NT2/D1 (cell line): ENCODE measurements at regions not wholly inside any gene's neighbourhood (a gene's known extent, or its start where the extent isn't known, plus 50 kb on each side); places are given as distances from the start of the nearest gene placed in this dataset.

ENCODE experiments used
- DNase-seq: peaks from one replicate; pipeline ENCODE4 v3.0.0-alpha.2; 2011; ENCODE audit warnings: low read depth, low spot score
- H3K27me3 ChIP-seq: 2 replicates; pipeline ENCODE4 v1.6.0; 2011; ENCODE audit warnings: mild to moderate bottlenecking; ENCODE audit not compliant: insufficient read length, insufficient read depth
- H3K36me3 ChIP-seq: 2 replicates; pipeline ENCODE4 v1.6.1; 2011; ENCODE audit warnings: mild to moderate bottlenecking, low read length, mixed read lengths; ENCODE audit not compliant: insufficient read depth, insufficient read length
- H3K4me1 ChIP-seq: 2 replicates; pipeline ENCODE4 v1.5.1; 2011; ENCODE audit not compliant: insufficient read depth, insufficient read length
- H3K4me3 ChIP-seq: 2 replicates; pipeline ENCODE4 v1.5.1; 2011; ENCODE audit warnings: low read depth; ENCODE audit not compliant: insufficient read length
- H3K9ac ChIP-seq: 2 replicates; pipeline ENCODE4 v1.6.0; 2011; ENCODE audit warnings: low read depth; ENCODE audit not compliant: insufficient read length
- H3K9me3 ChIP-seq: 2 replicates; pipeline ENCODE4 v1.5.1; 2011; ENCODE audit warnings: mild to moderate bottlenecking, low read length; ENCODE audit not compliant: insufficient read depth
- SUZ12 ChIP-seq: IDR thresholded peaks from 2 replicates; pipeline ENCODE4 v1.6.1; 2011; ENCODE audit not compliant: insufficient read length, insufficient read depth; ENCODE audit errors: extremely low read depth
- YY1 ChIP-seq: IDR thresholded peaks from 2 replicates; pipeline ENCODE4 v1.6.1; 2011; ENCODE audit not compliant: insufficient read length, insufficient read depth
- ZNF274 ChIP-seq: IDR thresholded peaks from 2 replicates; pipeline ENCODE4 v1.6.1; 2011; ENCODE audit warnings: mild to moderate bottlenecking, low read depth, low read length

DNA sequence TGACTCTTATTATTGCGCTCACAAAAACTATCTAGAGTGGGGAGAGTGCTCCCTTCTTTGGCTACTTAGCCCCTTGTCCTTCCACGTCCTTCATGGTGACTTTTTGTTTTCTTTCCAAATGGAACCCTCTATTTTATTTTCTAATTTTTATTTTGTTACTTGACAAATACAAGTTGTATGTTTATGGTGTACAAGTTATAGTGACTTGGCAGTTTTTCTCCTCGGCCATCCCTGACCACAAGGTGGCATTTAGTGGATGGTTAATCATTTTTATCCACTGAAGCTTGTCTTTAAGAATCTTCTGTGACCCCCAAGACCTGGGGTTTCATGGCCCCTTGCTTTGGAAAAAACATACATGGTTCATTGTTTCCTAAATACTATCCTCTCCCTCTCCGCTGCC, 70.1 kb downstream of the NKX2-1 start:
- peaks cover 17% of the 10 kb centered on the region for H3K27me3 ChIP-seq
- TF ChIP-seq ZNF274 (no peak), YY1 (no peak), SUZ12 (no peak)
- H3K4me1 ChIP-seq = peaks cover 2% of the 10 kb centered on the region
- no peaks in the 10 kb centered on the region for H3K9me3 ChIP-seq
- DNase-seq = no peak
- no peak overlapping the region for H3K4me3 ChIP-seq
- no peak overlapping the region for H3K9ac ChIP-seq
- no peaks in the 10 kb centered on the region for H3K36me3 ChIP-seq

DNA sequence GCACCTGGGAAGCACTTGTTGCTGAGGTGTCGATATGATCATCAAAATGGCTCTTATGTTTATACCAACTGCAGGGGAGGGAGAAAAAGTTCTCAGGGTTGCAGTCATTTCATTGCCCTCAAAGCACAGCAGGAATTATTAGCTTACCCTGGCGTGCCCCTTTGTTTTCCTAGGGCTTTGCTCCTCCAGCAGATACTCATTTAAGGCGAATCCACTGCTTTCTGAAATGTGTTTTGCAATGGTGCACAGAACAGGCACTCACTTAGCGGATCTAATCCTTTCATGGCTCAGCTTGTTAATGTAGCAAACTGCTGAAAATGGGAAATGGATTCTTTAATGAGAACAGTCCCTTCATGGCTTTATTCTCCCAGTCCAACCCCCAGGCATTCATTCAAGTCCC, 76.7 kb downstream of the NKX2-1 start:
- TF ChIP-seq ZNF274 (no peak), SUZ12 (no peak), YY1 (no peak)
- no peaks in the 10 kb centered on the region for H3K9me3 ChIP-seq
- no peak overlapping the region for H3K4me3 ChIP-seq
- no peaks in the 10 kb centered on the region for H3K36me3 ChIP-seq
- no peak for DNase-seq
- peaks cover 2% of the 10 kb centered on the region for H3K4me1 ChIP-seq
- H3K27me3 ChIP-seq = peaks cover 30% of the 10 kb centered on the region
- H3K9ac ChIP-seq = no peak overlapping the region

DNA sequence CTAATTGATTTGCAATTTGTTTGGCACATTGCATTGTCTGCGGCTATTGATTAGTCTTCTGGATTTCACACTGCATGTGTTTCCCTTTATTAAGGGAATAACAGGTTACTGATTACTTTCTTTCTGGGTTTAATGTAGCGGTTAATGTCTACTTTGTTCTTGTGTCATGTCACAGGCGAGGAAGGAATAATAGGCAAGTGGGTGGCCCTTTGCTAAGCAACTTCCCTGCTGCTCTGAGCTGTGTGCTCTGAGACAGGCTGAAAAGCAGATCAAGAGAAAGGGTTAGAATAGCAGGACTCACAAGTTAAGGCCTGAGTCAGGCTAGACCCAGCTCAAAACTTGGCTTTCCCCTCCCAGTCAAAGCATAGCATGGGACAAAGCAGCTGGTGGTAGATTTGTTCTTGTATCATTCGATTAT, 77.2 kb downstream of the NKX2-1 start:
- Histone ChIP-seq H3K36me3 (no peaks in the 10 kb centered on the region), H3K9ac (no peak overlapping the region), H3K27me3 (peaks cover 36% of the 10 kb centered on the region), H3K9me3 (no peaks in the 10 kb centered on the region), H3K4me3 (no peak overlapping the region), H3K4me1 (peaks cover 2% of the 10 kb centered on the region)
- DNase-seq = peak; percentile 49
- TF ChIP-seq YY1 = no peak
- no peak for TF ChIP-seq ZNF274
- no peak for TF ChIP-seq SUZ12

DNA sequence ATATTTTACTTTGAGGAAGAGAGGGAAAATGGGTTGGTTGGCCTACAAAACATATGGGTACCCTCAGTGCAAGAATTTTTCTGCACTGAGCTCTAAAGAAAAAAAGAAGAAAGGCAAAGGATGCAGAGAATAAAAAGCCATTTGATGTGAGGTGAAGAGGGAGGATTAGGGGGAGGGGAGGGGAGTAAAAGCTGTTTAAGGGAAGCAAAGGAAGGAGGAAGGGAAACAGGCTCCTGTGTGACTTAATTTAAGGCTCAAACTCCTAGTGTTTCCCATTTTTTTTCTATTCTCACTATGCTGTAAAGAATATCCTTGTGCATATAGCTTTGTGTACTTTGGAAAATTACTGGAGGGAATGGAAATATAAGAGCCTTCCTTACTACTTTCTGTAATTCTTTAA, 78.7 kb downstream of the NKX2-1 start:
- Histone ChIP-seq H3K36me3 (no peaks in the 10 kb centered on the region), H3K9me3 (no peaks in the 10 kb centered on the region), H3K4me1 (peaks cover 2% of the 10 kb centered on the region), H3K27me3 (peaks cover 28% of the 10 kb centered on the region), H3K9ac (no peak overlapping the region), H3K4me3 (no peak overlapping the region)
- DNase-seq = no peak
- TF ChIP-seq ZNF274 (no peak), YY1 (no peak)

DNA sequence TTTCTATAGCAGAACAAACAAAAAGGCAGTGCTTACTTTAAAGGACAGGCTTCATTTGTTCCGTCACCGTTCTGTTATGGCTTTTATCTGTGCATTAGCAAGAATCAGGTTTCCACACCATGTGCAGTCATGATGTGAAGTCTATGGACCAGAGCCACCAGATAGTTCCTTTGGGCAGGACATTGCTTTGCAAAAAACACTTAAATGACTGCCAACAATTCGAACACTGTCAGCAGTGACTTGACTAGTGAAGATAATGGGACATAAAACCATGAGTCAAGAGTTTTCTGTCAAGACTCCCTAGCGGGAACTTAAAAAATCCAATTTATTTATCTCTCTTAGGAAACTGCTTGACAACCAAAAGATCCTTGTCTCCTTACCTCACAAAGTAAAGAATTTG, 80.3 kb downstream of the NKX2-1 start:
- peaks cover 22% of the 10 kb centered on the region for H3K27me3 ChIP-seq
- no peak overlapping the region for H3K9ac ChIP-seq
- no peaks in the 10 kb centered on the region for H3K36me3 ChIP-seq
- peaks cover 2% of the 10 kb centered on the region for H3K4me1 ChIP-seq
- no peak overlapping the region for H3K4me3 ChIP-seq
- no peaks in the 10 kb centered on the region for H3K9me3 ChIP-seq
- no peak for TF ChIP-seq SUZ12
- no peak for TF ChIP-seq ZNF274
- TF ChIP-seq YY1 = no peak
- DNase-seq = no peak

DNA sequence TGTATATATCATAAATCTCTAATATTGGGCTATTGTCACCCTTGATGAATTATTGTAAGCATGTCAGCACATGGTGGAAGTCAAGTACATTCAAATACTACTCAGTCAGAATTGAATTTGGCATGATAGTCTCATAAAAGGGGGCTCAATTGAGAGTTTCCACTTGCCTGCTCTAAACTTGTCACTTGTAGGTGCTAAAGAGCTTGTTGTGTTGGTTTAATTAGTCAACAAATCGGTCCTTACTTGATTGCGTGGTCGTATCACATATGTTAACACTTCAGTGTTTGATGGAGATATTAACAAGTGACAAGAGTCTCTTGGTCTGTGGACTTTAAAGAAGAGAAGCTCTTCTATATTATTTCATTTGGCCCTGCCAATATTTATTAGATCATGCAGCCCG, 81.1 kb downstream of the NKX2-1 start:
- Histone ChIP-seq H3K4me3 (no peak overlapping the region), H3K9ac (no peak overlapping the region), H3K36me3 (no peaks in the 10 kb centered on the region), H3K27me3 (peaks cover 21% of the 10 kb centered on the region), H3K4me1 (peaks cover 2% of the 10 kb centered on the region), H3K9me3 (no peaks in the 10 kb centered on the region)
- DNase-seq = no peak
- no peak for TF ChIP-seq ZNF274
- TF ChIP-seq YY1 = no peak
- no peak for TF ChIP-seq SUZ12

DNA sequence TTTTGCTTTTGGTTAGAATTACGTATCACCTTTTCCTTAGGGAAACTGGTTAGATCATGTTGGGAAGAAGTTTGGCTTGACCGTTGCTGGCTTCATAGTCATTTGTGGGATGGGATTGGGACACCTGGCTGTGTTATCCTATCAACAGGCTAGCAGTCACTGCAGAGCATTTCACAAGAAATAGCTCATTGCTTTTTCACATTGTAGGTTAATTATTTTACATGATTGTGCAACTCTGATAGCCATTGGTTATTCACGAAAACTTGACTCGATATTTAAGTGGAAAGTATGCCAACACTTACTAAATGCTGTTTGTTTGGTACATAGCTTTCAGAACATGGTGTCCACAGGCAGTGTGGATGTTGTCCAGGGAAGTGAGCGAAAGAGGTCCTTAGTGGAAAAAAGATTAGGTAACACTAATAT, 89.4 kb downstream of the NKX2-1 start:
- H3K4me3 ChIP-seq = no peak overlapping the region
- no peak for DNase-seq
- TF ChIP-seq SUZ12 (no peak), ZNF274 (no peak), YY1 (no peak)
- H3K9me3 ChIP-seq = no peaks in the 10 kb centered on the region
- no peaks in the 10 kb centered on the region for H3K36me3 ChIP-seq
- H3K9ac ChIP-seq = no peak overlapping the region
- no peaks in the 10 kb centered on the region for H3K4me1 ChIP-seq
- H3K27me3 ChIP-seq = peaks cover 9% of the 10 kb centered on the region

DNA sequence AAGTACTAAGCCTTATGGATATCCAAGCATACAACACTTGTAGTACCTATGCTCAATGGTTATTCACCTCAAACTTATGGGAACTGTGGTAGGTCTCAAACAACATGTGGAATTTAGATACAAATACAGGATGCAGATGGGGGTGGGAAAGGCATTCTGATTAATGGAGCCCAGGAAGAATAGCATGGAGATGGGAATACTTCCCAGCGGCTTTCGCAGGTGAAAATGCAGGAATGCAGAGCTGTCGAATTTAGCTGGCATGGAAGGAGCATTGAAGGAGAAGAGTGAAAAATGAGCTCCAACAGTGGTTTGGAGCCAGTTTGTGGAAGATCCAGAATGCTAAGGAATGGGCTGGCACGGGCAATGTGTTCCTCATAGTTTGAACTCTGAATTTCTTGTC, 89.9 kb downstream of the NKX2-1 start:
- no peaks in the 10 kb centered on the region for H3K4me1 ChIP-seq
- no peak for DNase-seq
- no peaks in the 10 kb centered on the region for H3K9me3 ChIP-seq
- peaks cover 9% of the 10 kb centered on the region for H3K27me3 ChIP-seq
- no peaks in the 10 kb centered on the region for H3K36me3 ChIP-seq
- no peak overlapping the region for H3K4me3 ChIP-seq
- no peak for TF ChIP-seq ZNF274
- TF ChIP-seq YY1 = no peak
- TF ChIP-seq SUZ12 = no peak
- no peak overlapping the region for H3K9ac ChIP-seq
